Neural cell (in vitro differentiated cells): ENCODE measurements at regions not wholly inside any gene's neighbourhood (a gene's known extent, or its start where the extent isn't known, plus 50 kb on each side); places are given as distances from the start of the nearest gene placed in this dataset.

Experiments
- H2AFZ ChIP-seq: fragments of 200-600, 300-800 bp; sonication (generic), shearing (Covaris generic); 2 replicates; pipeline ENCODE4 v1.6.0; 2014; ENCODE audit warnings: low read depth, mild to moderate bottlenecking, antibody characterized with exemption, low read length, moderate library complexity
- H3F3A ChIP-seq: fragments of 200-600 bp; shearing (Covaris generic); 2 replicates; pipeline ENCODE4 v1.6.1; 2016; ENCODE audit warnings: mild to moderate bottlenecking, moderate library complexity, mixed read lengths, antibody characterized with exemption, low read length; ENCODE audit not compliant: insufficient read depth, poor library complexity, severe bottlenecking
- H3K27ac ChIP-seq: fragments of 200-600, 300-800 bp; sonication (generic), shearing (Covaris generic); 2 replicates; pipeline ENCODE4 v1.5.1; 2014; ENCODE audit warnings: mild to moderate bottlenecking, low read length, moderate library complexity
- H3K27me3 ChIP-seq: fragments of 300-800, 200-600 bp; sonication (generic), shearing (Covaris generic); 2 replicates; pipeline ENCODE4 v1.6.0; 2014; ENCODE audit warnings: mild to moderate bottlenecking, low read depth, low read length, moderate library complexity; ENCODE audit not compliant: insufficient read depth
- H3K36me3 ChIP-seq: fragments of 300-800, 200-600 bp; sonication (generic), shearing (Covaris generic); 2 replicates; pipeline ENCODE4 v1.5.1; 2014; ENCODE audit warnings: mild to moderate bottlenecking, antibody characterized with exemption, low read length, moderate library complexity; ENCODE audit not compliant: insufficient read depth
- H3K4me2 ChIP-seq: fragments of 300-800, 200-600 bp; sonication (generic), shearing (Covaris generic); 2 replicates; pipeline ENCODE4 v1.6.0; 2014; ENCODE audit warnings: mild to moderate bottlenecking, low read length
- H3K4me3 ChIP-seq: fragments of 300-800, 200-600 bp; sonication (generic), shearing (Covaris generic); 2 replicates; pipeline ENCODE4 v1.5.1; 2014; ENCODE audit warnings: mild to moderate bottlenecking, low read length, moderate library complexity
- H3K79me2 ChIP-seq: fragments of 200-600 bp; shearing (Covaris generic); replicated peaks from 2 replicates; pipeline ENCODE4 v1.6.0; 2014; ENCODE audit warnings: mild to moderate bottlenecking, low read length, moderate library complexity; ENCODE audit not compliant: insufficient read depth
- H3K9ac ChIP-seq: fragments of 300-800, 200-600 bp; sonication (generic), shearing (Covaris generic); 2 replicates; pipeline ENCODE4 v1.6.1; 2016; ENCODE audit warnings: mild to moderate bottlenecking, low read length, mixed read lengths
- H3K9me2 ChIP-seq: fragments of 200-600 bp; shearing (Covaris generic); 2 replicates; pipeline ENCODE4 v1.6.1; 2016; ENCODE audit warnings: mild to moderate bottlenecking, low read length, mixed read lengths; ENCODE audit not compliant: insufficient read depth
- H3K9me3 ChIP-seq: fragments of 200-600, 300-800 bp; sonication (generic), shearing (Covaris generic); 2 replicates; pipeline ENCODE4 v1.6.1; 2016; ENCODE audit warnings: mild to moderate bottlenecking, mixed run types, low read length, moderate library complexity, mixed read lengths
- H4K20me1 ChIP-seq: fragments of 200-600 bp; shearing (Covaris generic); 2 replicates; pipeline ENCODE4 v1.6.1; 2016; ENCODE audit warnings: mild to moderate bottlenecking, mixed run types; ENCODE audit not compliant: insufficient read depth
- CTCF ChIP-seq: fragments of 450-650 bp; IDR thresholded peaks from 2 replicates; pipeline ENCODE4 v1.5.1; 2014; ENCODE audit warnings: antibody characterized with exemption, mild to moderate bottlenecking, moderate library complexity; ENCODE audit not compliant: poor library complexity, severe bottlenecking
- EP300 ChIP-seq: fragments of 450-650 bp; conservative IDR thresholded peaks from 2 replicates; pipeline ENCODE4 v1.6.1; 2014; ENCODE audit warnings: antibody characterized with exemption, mild to moderate bottlenecking, moderate library complexity; ENCODE audit not compliant: poor library complexity, severe bottlenecking
- EZH2 ChIP-seq: fragments of 200-600, 300-800 bp; shearing (Covaris generic), sonication (generic); IDR thresholded peaks from 2 replicates; pipeline ENCODE4 v1.6.1; 2014; ENCODE audit warnings: antibody characterized with exemption, low read length, borderline replicate concordance, mild to moderate bottlenecking; ENCODE audit not compliant: insufficient read depth, poor library complexity, severe bottlenecking
- MXI1 ChIP-seq: fragments of 450-650 bp; conservative IDR thresholded peaks from 2 replicates; pipeline ENCODE4 v1.6.1; 2014; ENCODE audit warnings: antibody characterized with exemption, mild to moderate bottlenecking; ENCODE audit not compliant: poor library complexity, severe bottlenecking
- POLR2AphosphoS5 ChIP-seq: IDR thresholded peaks from 2 replicates; pipeline ENCODE4 v1.6.1; 2012
- RAD21 ChIP-seq: fragments of 450-650 bp; conservative IDR thresholded peaks from 2 replicates; pipeline ENCODE4 v1.6.1; 2014; ENCODE audit warnings: antibody characterized with exemption, mild to moderate bottlenecking, moderate library complexity
- REST ChIP-seq: IDR thresholded peaks from 2 replicates; pipeline ENCODE4 v1.6.1; 2012; ENCODE audit warnings: borderline replicate concordance
- SMC3 ChIP-seq: fragments of 450-650 bp; conservative IDR thresholded peaks from 2 replicates; pipeline ENCODE4 v1.6.1; 2014; ENCODE audit warnings: antibody characterized with exemption, mild to moderate bottlenecking, moderate library complexity; ENCODE audit not compliant: poor library complexity
- TAF1 ChIP-seq: IDR thresholded peaks from 2 replicates; pipeline ENCODE4 v1.6.1; 2012; ENCODE audit warnings: low read depth

- H2AFZ ChIP-seq: no peak overlapping the region
- no peak overlapping the region for H3K4me2 ChIP-seq
- H3K9me2 ChIP-seq: no peaks in the 10 kb centered on the region
- no peaks in the 10 kb centered on the region for H3K79me2 ChIP-seq
- no peak overlapping the region for H3K4me3 ChIP-seq
- H3K36me3 ChIP-seq: no peaks in the 10 kb centered on the region
- no peaks in the 10 kb centered on the region for H4K20me1 ChIP-seq
- no peaks in the 10 kb centered on the region for H3K9me3 ChIP-seq
- no peak for TF ChIP-seq MXI1
- TF ChIP-seq REST: no peak
- no peak for TF ChIP-seq EP300
- TF ChIP-seq SMC3: no peak
- no peak for TF ChIP-seq EZH2
- no peak for TF ChIP-seq TAF1
- no peak for TF ChIP-seq CTCF
- no peak for TF ChIP-seq POLR2AphosphoS5
- TF ChIP-seq RAD21: no peak
- no peaks in the 10 kb centered on the region for H3F3A ChIP-seq
- no peaks in the 10 kb centered on the region for H3K27me3 ChIP-seq
- H3K27ac ChIP-seq: no peak overlapping the region
- no peak overlapping the region for H3K9ac ChIP-seq
Observed at GRCh38 chr2:172329774-172330671, 97.4 kb upstream of the ITGA6 start.

GRCh38 chr2:172332507-172332906 is 94.9 kb upstream of the ITGA6 start:
- H4K20me1 ChIP-seq: no peaks in the 10 kb centered on the region

More at GRCh38 chr2:172332507-172332906, 94.9 kb upstream of the ITGA6 start:
- Histone ChIP-seq H3K36me3 (no peaks in the 10 kb centered on the region), H3F3A (no peaks in the 10 kb centered on the region), H3K27me3 (no peaks in the 10 kb centered on the region), H3K9me3 (no peaks in the 10 kb centered on the region), H3K4me2 (no peak overlapping the region), H2AFZ (no peak overlapping the region), H3K27ac (no peak overlapping the region), H3K9me2 (no peaks in the 10 kb centered on the region), H3K9ac (no peak overlapping the region), H3K79me2 (no peaks in the 10 kb centered on the region), H3K4me3 (no peak overlapping the region)
- TF ChIP-seq POLR2AphosphoS5 (no peak), RAD21 (no peak), MXI1 (no peak), CTCF (no peak), SMC3 (no peak), EP300 (no peak), TAF1 (no peak), EZH2 (no peak), REST (no peak)
